GOT3 (cell line): ENCODE measurements at regions not wholly inside any gene's neighbourhood (a gene's known extent, or its start where the extent isn't known, plus 50 kb on each side); places are given as distances from the start of the nearest gene placed in this dataset.
"Not testable (repeated sequence)": the region's sequence is repeated elsewhere in the genome, so short reads cannot be mapped to it uniquely, and the experiment has no call there.

Source experiments
- DNase-seq: peaks from one replicate; lab custom pipeline; 2025; ENCODE audit warnings: mixed read lengths; lab: John Stamatoyannopoulos, UW

GRCh38 chr4:129254126-129254525, 158.2 kb downstream of the C4orf33 start:
- DNase-seq, result no peak

- DNase-seq, result no peak
Measured at GRCh38 chr4:129254526-129254925, 158.6 kb downstream of the C4orf33 start.

GRCh38 chr4:129261584-129261983, 165.6 kb downstream of the C4orf33 start:
- no peak for DNase-seq

- no peak for DNase-seq
Measured at GRCh38 chr4:129264008-129264657, 168.2 kb downstream of the C4orf33 start.

GRCh38 chr4:129278868-129279267, 182.9 kb downstream of the C4orf33 start:
- DNase-seq, result no peak

GRCh38 chr4:129282293-129282692, 186.3 kb downstream of the C4orf33 start:
- DNase-seq, result no peak

GRCh38 chr4:129292194-129292593, 196.2 kb downstream of the C4orf33 start:
- DNase-seq, result not testable (repeated sequence)

GRCh38 chr4:129314781-129315180, 218.8 kb downstream of the C4orf33 start:
- DNase-seq, result no peak

- no peak for DNase-seq
Measured at GRCh38 chr4:129322920-129323319, 227.0 kb downstream of the C4orf33 start.

GRCh38 chr4:129323658-129324057, 227.7 kb downstream of the C4orf33 start:
- DNase-seq, result no peak

GRCh38 chr4:129326571-129327460, 230.9 kb downstream of the C4orf33 start:
- no peak for DNase-seq

- no peak for DNase-seq
Measured at GRCh38 chr4:129327637-129328036, 231.7 kb downstream of the C4orf33 start.

GRCh38 chr4:129328162-129328561, 232.2 kb downstream of the C4orf33 start:
- DNase-seq, result no peak

- DNase-seq, result no peak
Measured at GRCh38 chr4:129334136-129334535, 238.2 kb downstream of the C4orf33 start.

- DNase-seq, result no peak
Measured at GRCh38 chr4:129335276-129335675, 239.3 kb downstream of the C4orf33 start.

- DNase-seq, result no peak
Measured at GRCh38 chr4:129335818-129336217, 239.9 kb downstream of the C4orf33 start.

- no peak for DNase-seq
Measured at GRCh38 chr4:129336457-129337227, 240.7 kb downstream of the C4orf33 start.

- DNase-seq, result no peak
Measured at GRCh38 chr4:129337228-129337620, 241.3 kb downstream of the C4orf33 start.

- no peak for DNase-seq
Measured at GRCh38 chr4:129342819-129343408, 247.0 kb downstream of the C4orf33 start.

- DNase-seq, result no peak
Measured at GRCh38 chr4:129344058-129344457, 248.1 kb downstream of the C4orf33 start.

- no peak for DNase-seq
Measured at GRCh38 chr4:129345609-129346008, 249.7 kb downstream of the C4orf33 start.

GRCh38 chr4:129346036-129346435, 250.1 kb downstream of the C4orf33 start:
- DNase-seq, result no peak
